ENCODE measurements at regions not wholly inside any gene's neighbourhood (a gene's known extent, or its start where the extent isn't known, plus 50 kb on each side); places are given as distances from the start of the nearest gene placed in this dataset.

- H3K27ac ChIP-seq = no peak overlapping the region
- TF ChIP-seq CTCF (conservative IDR thresholded peaks at IDR 0.05) = no peak
These were observed 319.6 kb upstream of the TGFBR2 start for GRCh38 chr3:30286811-30287210.

GRCh38 chr3:30288830-30289229 lies 317.6 kb upstream of the TGFBR2 start:
- no peak overlapping the region for H3K27ac ChIP-seq

GRCh38 chr3:30289324-30289723 lies 317.1 kb upstream of the TGFBR2 start:
- no peak overlapping the region for H3K27ac ChIP-seq
- no peak for TF ChIP-seq CTCF (conservative IDR thresholded peaks at IDR 0.05)

More at GRCh38 chr3:30288830-30289229, 317.6 kb upstream of the TGFBR2 start:
- no peak for TF ChIP-seq CTCF (conservative IDR thresholded peaks at IDR 0.05)

- no peak overlapping the region for H3K27ac ChIP-seq
These were observed 316.6 kb upstream of the TGFBR2 start for GRCh38 chr3:30289766-30290165.

GRCh38 chr3:30290479-30290878 lies 315.9 kb upstream of the TGFBR2 start:
- H3K27ac ChIP-seq = no peak overlapping the region
- no peak for TF ChIP-seq CTCF (conservative IDR thresholded peaks at IDR 0.05)

More at GRCh38 chr3:30289766-30290165, 316.6 kb upstream of the TGFBR2 start:
- TF ChIP-seq CTCF (conservative IDR thresholded peaks at IDR 0.05) = no peak

- TF ChIP-seq CTCF (conservative IDR thresholded peaks at IDR 0.05) = no peak
- no peak overlapping the region for H3K27ac ChIP-seq
These were observed 314.1 kb upstream of the TGFBR2 start for GRCh38 chr3:30292192-30292893.

GRCh38 chr3:30293621-30294240 lies 312.7 kb upstream of the TGFBR2 start:
- no peak overlapping the region for H3K27ac ChIP-seq

More at GRCh38 chr3:30293621-30294240, 312.7 kb upstream of the TGFBR2 start:
- no peak for TF ChIP-seq CTCF (conservative IDR thresholded peaks at IDR 0.05)

Data from VCaP (cell line).